ENCODE measurements at regions not wholly inside any gene's neighbourhood (a gene's known extent, or its start where the extent isn't known, plus 50 kb on each side); places are given as distances from the start of the nearest gene placed in this dataset.
A peak's percentile ranks its signal among the peaks of the same experiment; 100 is the strongest.

- no peak for DNase-seq (ENCODE audit: low read depth)
- no peak for TF ChIP-seq CTCF (conservative IDR thresholded peaks at IDR 0.05; ENCODE audit: control insufficient read depth, insufficient read depth, low read depth, low read length)
- H3K4me3 ChIP-seq (ENCODE audit: control insufficient read depth, low read depth, low read length), result no peak overlapping the region
Observed at GRCh38 chr11:27287205-27287604, 75.8 kb downstream of the CCDC34 start.

- TF ChIP-seq CTCF (conservative IDR thresholded peaks at IDR 0.05; ENCODE audit: control insufficient read depth, insufficient read depth, low read depth, low read length), result no peak
- no peak for DNase-seq (ENCODE audit: low read depth)
- no peak overlapping the region for H3K4me3 ChIP-seq (ENCODE audit: control insufficient read depth, low read depth, low read length)
Observed at GRCh38 chr11:27285761-27286160, 77.3 kb downstream of the CCDC34 start.

GRCh38 chr11:27282806-27283205 lies 80.2 kb downstream of the CCDC34 start:
- DNase-seq (ENCODE audit: low read depth), result no peak
- H3K4me3 ChIP-seq (ENCODE audit: control insufficient read depth, low read depth, low read length), result no peak overlapping the region
- TF ChIP-seq CTCF (conservative IDR thresholded peaks at IDR 0.05; ENCODE audit: control insufficient read depth, insufficient read depth, low read depth, low read length), result no peak

- H3K4me3 ChIP-seq (ENCODE audit: control insufficient read depth, low read depth, low read length), result no peak overlapping the region
- TF ChIP-seq CTCF (conservative IDR thresholded peaks at IDR 0.05; ENCODE audit: control insufficient read depth, insufficient read depth, low read depth, low read length), result no peak
- DNase-seq (ENCODE audit: low read depth), result peak; percentile 95
Observed at GRCh38 chr11:27281740-27282590, 81.0 kb downstream of the CCDC34 start.

GRCh38 chr11:27281276-27281675 lies 81.7 kb downstream of the CCDC34 start:
- DNase-seq (ENCODE audit: low read depth), result no peak
- no peak overlapping the region for H3K4me3 ChIP-seq (ENCODE audit: control insufficient read depth, low read depth, low read length)
- no peak for TF ChIP-seq CTCF (conservative IDR thresholded peaks at IDR 0.05; ENCODE audit: control insufficient read depth, insufficient read depth, low read depth, low read length)

GRCh38 chr11:27280140-27280539 lies 82.9 kb downstream of the CCDC34 start:
- no peak overlapping the region for H3K4me3 ChIP-seq (ENCODE audit: control insufficient read depth, low read depth, low read length)
- no peak for TF ChIP-seq CTCF (conservative IDR thresholded peaks at IDR 0.05; ENCODE audit: control insufficient read depth, insufficient read depth, low read depth, low read length)
- DNase-seq (ENCODE audit: low read depth), result peak; percentile 81

All from fibroblast of mammary gland (primary cell).